ENCODE measurements at regions not wholly inside any gene's neighbourhood (a gene's known extent, or its start where the extent isn't known, plus 50 kb on each side); places are given as distances from the start of the nearest gene placed in this dataset.

DNA sequence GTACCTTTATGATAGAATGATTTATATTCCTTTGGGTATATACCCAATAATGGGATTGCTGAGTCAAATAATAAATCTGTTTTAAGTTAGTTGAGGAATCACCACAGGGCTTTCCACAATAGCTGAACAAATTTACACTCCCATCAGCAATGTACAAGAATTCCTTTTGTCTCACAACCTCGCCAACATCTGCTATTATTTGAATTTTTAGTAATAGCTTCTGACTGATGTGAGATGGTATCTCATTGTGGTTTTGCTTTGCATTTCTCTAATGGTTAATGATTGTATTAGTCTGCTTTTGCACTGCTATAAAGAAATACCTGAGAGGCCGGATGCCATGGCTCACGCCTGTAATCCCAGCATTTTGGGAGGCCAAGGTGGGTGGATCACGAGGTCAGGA is 1387.6 kb upstream of the ACVR2A start:
- TF ChIP-seq EP300 (IDR thresholded peaks at IDR 0.05): no peak
- TF ChIP-seq, protein P1, sequence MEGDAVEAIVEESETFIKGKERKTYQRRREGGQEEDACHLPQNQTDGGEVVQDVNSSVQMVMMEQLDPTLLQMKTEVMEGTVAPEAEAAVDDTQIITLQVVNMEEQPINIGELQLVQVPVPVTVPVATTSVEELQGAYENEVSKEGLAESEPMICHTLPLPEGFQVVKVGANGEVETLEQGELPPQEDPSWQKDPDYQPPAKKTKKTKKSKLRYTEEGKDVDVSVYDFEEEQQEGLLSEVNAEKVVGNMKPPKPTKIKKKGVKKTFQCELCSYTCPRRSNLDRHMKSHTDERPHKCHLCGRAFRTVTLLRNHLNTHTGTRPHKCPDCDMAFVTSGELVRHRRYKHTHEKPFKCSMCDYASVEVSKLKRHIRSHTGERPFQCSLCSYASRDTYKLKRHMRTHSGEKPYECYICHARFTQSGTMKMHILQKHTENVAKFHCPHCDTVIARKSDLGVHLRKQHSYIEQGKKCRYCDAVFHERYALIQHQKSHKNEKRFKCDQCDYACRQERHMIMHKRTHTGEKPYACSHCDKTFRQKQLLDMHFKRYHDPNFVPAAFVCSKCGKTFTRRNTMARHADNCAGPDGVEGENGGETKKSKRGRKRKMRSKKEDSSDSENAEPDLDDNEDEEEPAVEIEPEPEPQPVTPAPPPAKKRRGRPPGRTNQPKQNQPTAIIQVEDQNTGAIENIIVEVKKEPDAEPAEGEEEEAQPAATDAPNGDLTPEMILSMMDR (IDR thresholded peaks at IDR 0.05): no peak
- no peak for TF ChIP-seq POLR2AphosphoS5 (IDR thresholded peaks at IDR 0.05)
- no peak for TF ChIP-seq POLR2A (IDR thresholded peaks at IDR 0.05)
- H3K27me3 ChIP-seq: no peaks in the 10 kb centered on the region
- no peaks in the 10 kb centered on the region for H3K9me3 ChIP-seq
- 89 to 92% methylated on average over 4 of the region's 4 CpGs for WGBS, 2 donors
- no peaks in the 10 kb centered on the region for H3K4me1 ChIP-seq
- intact Hi-C loops (cut with DNase I): no loop called here
- H3K27ac ChIP-seq: no peak overlapping the region
- H3K36me3 ChIP-seq: no peaks in the 10 kb centered on the region
- no peak overlapping the region for H3K4me3 ChIP-seq
- no peak for DNase-seq

DNA sequence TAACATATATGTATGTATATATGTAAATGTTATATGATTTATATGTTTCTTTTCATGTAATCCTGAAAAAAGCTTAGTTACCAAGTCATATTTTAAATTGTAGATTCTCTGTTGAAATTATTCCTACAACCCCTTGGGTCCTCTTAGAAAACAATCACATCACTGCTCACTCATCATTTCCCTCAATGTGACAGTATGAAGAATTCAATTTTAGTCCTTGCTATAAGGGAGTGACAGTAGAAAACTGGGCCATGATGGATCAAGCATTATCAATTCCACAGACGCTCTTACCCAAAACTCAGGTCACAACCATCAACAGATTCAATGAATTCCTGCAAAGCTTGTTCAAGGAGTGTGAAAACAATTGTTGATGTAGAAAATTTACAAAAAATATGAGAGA is 1389.5 kb upstream of the ACVR2A start:
- no peaks in the 10 kb centered on the region for H3K27me3 ChIP-seq
- H3K27ac ChIP-seq: no peak overlapping the region
- WGBS, 2 donors: 93 to 96% methylated on average over 1 of the region's 1 CpG
- H3K36me3 ChIP-seq: no peaks in the 10 kb centered on the region
- no peak for DNase-seq
- no peaks in the 10 kb centered on the region for H3K9me3 ChIP-seq
- H3K4me3 ChIP-seq: no peak overlapping the region
- intact Hi-C loops (cut with DNase I): no loop called here
- TF ChIP-seq, protein P1 (IDR thresholded peaks at IDR 0.05): no peak
- no peak for TF ChIP-seq POLR2AphosphoS5 (IDR thresholded peaks at IDR 0.05)
- TF ChIP-seq EP300 (IDR thresholded peaks at IDR 0.05): no peak
- TF ChIP-seq POLR2A (IDR thresholded peaks at IDR 0.05): no peak
- no peaks in the 10 kb centered on the region for H3K4me1 ChIP-seq

DNA sequence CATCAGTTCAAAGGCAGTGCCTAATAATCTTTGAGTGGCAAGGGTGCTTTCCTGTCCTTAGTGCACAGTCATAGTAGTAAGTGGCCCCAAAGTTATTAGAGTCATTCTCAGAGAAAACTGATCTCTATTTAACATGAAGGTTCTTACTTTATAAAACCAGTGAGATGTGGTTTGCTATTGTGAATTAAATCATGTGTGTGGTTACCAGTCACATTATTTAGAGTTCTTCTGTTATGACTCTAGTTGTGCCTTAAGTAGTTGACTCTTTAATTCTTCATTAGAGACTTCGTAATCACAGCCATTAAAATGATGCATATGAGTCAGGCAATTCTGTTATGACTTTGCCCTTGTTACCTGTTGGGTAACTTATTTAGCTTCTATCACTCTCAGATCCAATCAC is 1392.9 kb upstream of the ACVR2A start:
- no peak for DNase-seq
- TF ChIP-seq, protein P1 (IDR thresholded peaks at IDR 0.05): no peak
- no peak for TF ChIP-seq POLR2AphosphoS5 (IDR thresholded peaks at IDR 0.05)
- TF ChIP-seq EP300 (IDR thresholded peaks at IDR 0.05): no peak
- TF ChIP-seq POLR2A (IDR thresholded peaks at IDR 0.05): no peak
- no peaks in the 10 kb centered on the region for H3K9me3 ChIP-seq
- no peak overlapping the region for H3K4me3 ChIP-seq
- WGBS, 2 donors: 65 to 69% methylated on average over 1 of the region's 1 CpG
- H3K27me3 ChIP-seq: no peaks in the 10 kb centered on the region
- intact Hi-C loops (cut with DNase I): no loop called here
- H3K36me3 ChIP-seq: no peaks in the 10 kb centered on the region
- no peak overlapping the region for H3K27ac ChIP-seq
- H3K4me1 ChIP-seq: no peaks in the 10 kb centered on the region

DNA sequence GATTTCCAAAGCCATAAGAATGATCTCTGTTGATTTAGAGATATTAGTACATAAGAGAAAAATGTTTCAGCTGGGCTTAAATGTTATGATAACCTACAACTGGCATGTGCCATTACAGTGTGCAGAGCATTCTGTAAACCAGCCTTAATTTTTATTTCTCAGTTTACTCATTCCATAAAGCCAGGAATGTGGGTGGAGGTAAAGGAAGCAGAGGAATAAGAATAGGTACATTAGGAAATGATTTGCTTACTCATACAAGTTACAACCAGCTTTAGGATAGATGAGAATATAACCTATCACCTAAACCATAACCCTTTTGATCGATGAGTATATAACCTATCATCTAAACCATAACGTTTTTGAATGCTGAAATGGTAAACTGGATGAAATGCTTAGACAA is 1394.7 kb upstream of the ACVR2A start:
- H3K36me3 ChIP-seq: no peaks in the 10 kb centered on the region
- DNase-seq: no peak
- WGBS, 2 donors: 68 to 78% methylated on average over 2 of the region's 2 CpGs
- no peak overlapping the region for H3K4me3 ChIP-seq
- TF ChIP-seq, protein P1 (IDR thresholded peaks at IDR 0.05): no peak
- no peak for TF ChIP-seq EP300 (IDR thresholded peaks at IDR 0.05)
- no peak for TF ChIP-seq POLR2A (IDR thresholded peaks at IDR 0.05)
- TF ChIP-seq POLR2AphosphoS5 (IDR thresholded peaks at IDR 0.05): no peak
- no peaks in the 10 kb centered on the region for H3K4me1 ChIP-seq
- H3K27me3 ChIP-seq: no peaks in the 10 kb centered on the region
- no peak overlapping the region for H3K27ac ChIP-seq
- no peaks in the 10 kb centered on the region for H3K9me3 ChIP-seq
- intact Hi-C loops (cut with DNase I): no loop called here

DNA sequence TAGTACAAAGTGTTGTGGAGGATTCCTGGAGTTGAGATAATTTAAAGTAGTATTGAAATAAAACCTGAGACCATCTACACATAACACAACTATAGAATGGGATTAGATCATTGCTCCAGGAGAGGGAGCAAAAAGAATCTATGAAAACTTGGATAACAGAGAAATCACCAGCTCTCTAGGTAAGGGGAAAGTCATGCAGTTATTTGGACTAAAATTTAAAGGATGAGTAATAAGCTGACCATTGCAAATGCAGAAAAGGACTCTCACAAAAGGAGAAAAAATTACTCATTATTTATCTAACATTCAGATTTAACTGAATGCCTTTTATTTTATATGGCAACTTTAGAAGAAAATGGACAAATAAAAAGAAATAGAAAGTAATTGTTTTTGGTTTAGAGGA is 1399.8 kb upstream of the ACVR2A start:
- Histone ChIP-seq H3K4me3 (no peak overlapping the region), H3K4me1 (no peaks in the 10 kb centered on the region), H3K27me3 (no peaks in the 10 kb centered on the region), H3K36me3 (no peaks in the 10 kb centered on the region), H3K27ac (no peak overlapping the region), H3K9me3 (no peaks in the 10 kb centered on the region)
- TF ChIP-seq POLR2AphosphoS5 (IDR thresholded peaks at IDR 0.05) (no peak), EP300 (IDR thresholded peaks at IDR 0.05) (no peak), POLR2A (IDR thresholded peaks at IDR 0.05) (no peak)
- TF ChIP-seq, protein P1 (IDR thresholded peaks at IDR 0.05): no peak
- no peak for DNase-seq
- intact Hi-C loops (cut with DNase I): no loop called here

Measured in sigmoid colon (tissue), 6 donors.